ENCODE measurements at regions not wholly inside any gene's neighbourhood (a gene's known extent, or its start where the extent isn't known, plus 50 kb on each side); places are given as distances from the start of the nearest gene placed in this dataset.

DNA sequence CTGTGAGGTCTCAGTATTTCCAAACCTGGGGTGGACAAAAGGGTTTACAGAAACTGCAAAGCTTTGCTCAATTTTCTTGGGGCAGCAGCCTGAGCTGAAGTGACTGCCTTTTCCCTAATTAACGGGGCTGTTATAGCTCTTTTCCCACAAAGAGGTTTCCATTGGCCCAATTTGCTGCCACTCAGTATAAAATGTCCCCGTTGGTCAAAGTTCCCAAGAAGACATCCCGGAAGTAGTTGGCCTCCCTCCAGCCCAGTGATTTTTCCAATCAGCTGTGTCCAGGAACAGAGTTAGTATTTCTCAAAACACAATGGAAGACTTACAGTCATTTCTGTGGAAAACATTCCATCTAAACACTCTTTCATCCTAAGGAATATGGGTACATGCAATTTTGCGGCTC is 643.6 kb downstream of the ACTL7B start:
- TF ChIP-seq, protein P1, sequence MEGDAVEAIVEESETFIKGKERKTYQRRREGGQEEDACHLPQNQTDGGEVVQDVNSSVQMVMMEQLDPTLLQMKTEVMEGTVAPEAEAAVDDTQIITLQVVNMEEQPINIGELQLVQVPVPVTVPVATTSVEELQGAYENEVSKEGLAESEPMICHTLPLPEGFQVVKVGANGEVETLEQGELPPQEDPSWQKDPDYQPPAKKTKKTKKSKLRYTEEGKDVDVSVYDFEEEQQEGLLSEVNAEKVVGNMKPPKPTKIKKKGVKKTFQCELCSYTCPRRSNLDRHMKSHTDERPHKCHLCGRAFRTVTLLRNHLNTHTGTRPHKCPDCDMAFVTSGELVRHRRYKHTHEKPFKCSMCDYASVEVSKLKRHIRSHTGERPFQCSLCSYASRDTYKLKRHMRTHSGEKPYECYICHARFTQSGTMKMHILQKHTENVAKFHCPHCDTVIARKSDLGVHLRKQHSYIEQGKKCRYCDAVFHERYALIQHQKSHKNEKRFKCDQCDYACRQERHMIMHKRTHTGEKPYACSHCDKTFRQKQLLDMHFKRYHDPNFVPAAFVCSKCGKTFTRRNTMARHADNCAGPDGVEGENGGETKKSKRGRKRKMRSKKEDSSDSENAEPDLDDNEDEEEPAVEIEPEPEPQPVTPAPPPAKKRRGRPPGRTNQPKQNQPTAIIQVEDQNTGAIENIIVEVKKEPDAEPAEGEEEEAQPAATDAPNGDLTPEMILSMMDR (IDR thresholded peaks at IDR 0.05): no peak
- no peak for TF ChIP-seq EP300 (IDR thresholded peaks at IDR 0.05)
- no peak for TF ChIP-seq POLR2A (IDR thresholded peaks at IDR 0.05)
- no peak for TF ChIP-seq POLR2AphosphoS5 (IDR thresholded peaks at IDR 0.05)
